ENCODE measurements at regions not wholly inside any gene's neighbourhood (a gene's known extent, or its start where the extent isn't known, plus 50 kb on each side); places are given as distances from the start of the nearest gene placed in this dataset.

- no peak for TF ChIP-seq CTCF (conservative IDR thresholded peaks at IDR 0.05; ENCODE audit: low read depth, low read length)
- TF ChIP-seq RFX5 (IDR thresholded peaks at IDR 0.05; ENCODE audit: low read depth, low read length), result no peak
Measured at GRCh38 chr20:22800129-22800528, 215.8 kb upstream of the FOXA2 start.
